ENCODE measurements at regions not wholly inside any gene's neighbourhood (a gene's known extent, or its start where the extent isn't known, plus 50 kb on each side); places are given as distances from the start of the nearest gene placed in this dataset.

GRCh38 chr15:35137190-35137574, 52.1 kb upstream of the NANOGP8 start:
- no peaks in the 10 kb centered on the region for H3K9me3 ChIP-seq
- no peaks in the 10 kb centered on the region for H3K27me3 ChIP-seq
- DNase-seq = no peak
- no peaks in the 10 kb centered on the region for H3K36me3 ChIP-seq
- intact Hi-C loops (cut with DNase I; ENCODE audit: low total_unique reads) = no loop called here
- no peak overlapping the region for H3K4me3 ChIP-seq
- H3K27ac ChIP-seq = no peak overlapping the region
- no peaks in the 10 kb centered on the region for H3K4me1 ChIP-seq
- no peak for TF ChIP-seq POLR2AphosphoS5 (IDR thresholded peaks at IDR 0.05)
- TF ChIP-seq EP300 (IDR thresholded peaks at IDR 0.05) = no peak
- TF ChIP-seq CTCF (IDR thresholded peaks at IDR 0.05) = no peak
- no peak for TF ChIP-seq POLR2A (IDR thresholded peaks at IDR 0.05)

- TF ChIP-seq CTCF (IDR thresholded peaks at IDR 0.05) (no peak), POLR2AphosphoS5 (IDR thresholded peaks at IDR 0.05) (no peak), POLR2A (IDR thresholded peaks at IDR 0.05) (no peak), EP300 (IDR thresholded peaks at IDR 0.05) (no peak)
- H3K27ac ChIP-seq = no peak overlapping the region
- no peaks in the 10 kb centered on the region for H3K36me3 ChIP-seq
- DNase-seq = no peak
- H3K4me3 ChIP-seq = no peak overlapping the region
- H3K4me1 ChIP-seq = no peaks in the 10 kb centered on the region
- intact Hi-C loops (cut with DNase I; ENCODE audit: low total_unique reads) = no loop called here
- H3K27me3 ChIP-seq = no peaks in the 10 kb centered on the region
- no peaks in the 10 kb centered on the region for H3K9me3 ChIP-seq
- 79 to 82% (median 82%) methylated on average over 6 of the region's 6 CpGs for WGBS, 5 donors
Measured at GRCh38 chr15:35136321-35137189, 51.5 kb upstream of the NANOGP8 start.
